ENCODE measurements at regions not wholly inside any gene's neighbourhood (a gene's known extent, or its start where the extent isn't known, plus 50 kb on each side); places are given as distances from the start of the nearest gene placed in this dataset.
A peak's percentile ranks its signal among the peaks of the same experiment; 100 is the strongest.

GRCh38 chr4:89586864-89587263 is 250.1 kb downstream of the SNCA start:
- Histone ChIP-seq H3K27me3 (replicated peaks) (no peaks in the 10 kb centered on the region), H3K27ac (no peak overlapping the region), H3K36me3 (replicated peaks) (no peaks in the 10 kb centered on the region), H3K4me3 (ENCODE audit: low read depth, low read length) (no peak overlapping the region)
- in situ Hi-C loops (cut with HindIII; ENCODE audit: low pct_ligation_motif_present, low sequenced_read_pairs): no loop called here
- TF ChIP-seq CTCF (IDR thresholded peaks at IDR 0.05; ENCODE audit: low read depth, low read length, missing control alignments): no peak
- no peak for DNase-seq

- in situ Hi-C loops (cut with HindIII; ENCODE audit: low pct_ligation_motif_present, low sequenced_read_pairs): no loop called here
- H3K36me3 ChIP-seq (replicated peaks): no peaks in the 10 kb centered on the region
- H3K27me3 ChIP-seq (replicated peaks): no peaks in the 10 kb centered on the region
- no peak overlapping the region for H3K4me3 ChIP-seq (ENCODE audit: low read depth, low read length)
- no peak overlapping the region for H3K27ac ChIP-seq
- no peak for DNase-seq
- peak; percentile 5 for TF ChIP-seq CTCF (IDR thresholded peaks at IDR 0.05; ENCODE audit: low read depth, low read length, missing control alignments)
Observed at GRCh38 chr4:89586318-89586717, 250.6 kb downstream of the SNCA start.

GRCh38 chr4:89582756-89583505 is 254.0 kb downstream of the SNCA start:
- no peaks in the 10 kb centered on the region for H3K36me3 ChIP-seq (replicated peaks)
- H3K27ac ChIP-seq: no peak overlapping the region
- H3K4me3 ChIP-seq (ENCODE audit: low read depth, low read length): no peak overlapping the region

GRCh38 chr4:89579771-89580170 is 257.2 kb downstream of the SNCA start:
- Histone ChIP-seq H3K4me3 (ENCODE audit: low read depth, low read length) (no peak overlapping the region), H3K36me3 (replicated peaks) (no peaks in the 10 kb centered on the region), H3K27ac (no peak overlapping the region), H3K27me3 (replicated peaks) (no peaks in the 10 kb centered on the region)
- DNase-seq: no peak
- in situ Hi-C loops (cut with HindIII; ENCODE audit: low pct_ligation_motif_present, low sequenced_read_pairs): no loop called here
- TF ChIP-seq CTCF (IDR thresholded peaks at IDR 0.05; ENCODE audit: low read depth, low read length, missing control alignments): no peak

More at GRCh38 chr4:89582756-89583505, 254.0 kb downstream of the SNCA start:
- no peak for TF ChIP-seq CTCF (IDR thresholded peaks at IDR 0.05; ENCODE audit: low read depth, low read length, missing control alignments)
- H3K27me3 ChIP-seq (replicated peaks): no peaks in the 10 kb centered on the region
- in situ Hi-C loops (cut with HindIII; ENCODE audit: low pct_ligation_motif_present, low sequenced_read_pairs): no loop called here
- no peak for DNase-seq

- Histone ChIP-seq H3K36me3 (replicated peaks) (no peaks in the 10 kb centered on the region), H3K27ac (no peak overlapping the region), H3K27me3 (replicated peaks) (no peaks in the 10 kb centered on the region), H3K4me3 (ENCODE audit: low read depth, low read length) (no peak overlapping the region)
- DNase-seq: no peak
- in situ Hi-C loops (cut with HindIII; ENCODE audit: low pct_ligation_motif_present, low sequenced_read_pairs): no loop called here
- no peak for TF ChIP-seq CTCF (IDR thresholded peaks at IDR 0.05; ENCODE audit: low read depth, low read length, missing control alignments)
Observed at GRCh38 chr4:89576246-89576645, 260.7 kb downstream of the SNCA start.

- Histone ChIP-seq H3K27ac (no peak overlapping the region), H3K36me3 (replicated peaks) (no peaks in the 10 kb centered on the region), H3K27me3 (replicated peaks) (no peaks in the 10 kb centered on the region), H3K4me3 (ENCODE audit: low read depth, low read length) (no peak overlapping the region)
- DNase-seq: no peak
- TF ChIP-seq CTCF (IDR thresholded peaks at IDR 0.05; ENCODE audit: low read depth, low read length, missing control alignments): no peak
- in situ Hi-C loops (cut with HindIII; ENCODE audit: low pct_ligation_motif_present, low sequenced_read_pairs): no loop called here
Observed at GRCh38 chr4:89575840-89576239, 261.1 kb downstream of the SNCA start.

Data from brain microvascular endothelial cell (primary cell).